ENCODE measurements at regions not wholly inside any gene's neighbourhood (a gene's known extent, or its start where the extent isn't known, plus 50 kb on each side); places are given as distances from the start of the nearest gene placed in this dataset.
"Not testable (repeated sequence)": the region's sequence is repeated elsewhere in the genome, so short reads cannot be mapped to it uniquely, and the experiment has no call there.

- Histone ChIP-seq H2AFZ (no peak overlapping the region), H3K36me3 (ENCODE audit: low read depth) (no peaks in the 10 kb centered on the region), H3K27ac (no peak overlapping the region), H3K4me3 (no peak overlapping the region), H3K27me3 (ENCODE audit: insufficient read depth, low read depth) (peaks cover 66% of the 10 kb centered on the region), H3F3A (ENCODE audit: insufficient read depth, low read depth) (no peaks in the 10 kb centered on the region), H4K20me1 (ENCODE audit: insufficient read depth) (no peaks in the 10 kb centered on the region), H3K4me1 (replicated peaks; ENCODE audit: insufficient read depth) (no peaks in the 10 kb centered on the region), H3K9me2 (ENCODE audit: insufficient read depth) (no peaks in the 10 kb centered on the region), H3K4me2 (no peak overlapping the region), H3K9me3 (ENCODE audit: insufficient read depth, low read depth) (no peaks in the 10 kb centered on the region), H3K79me2 (ENCODE audit: low read depth) (no peaks in the 10 kb centered on the region)
- POLR2A ChIA-PET (ENCODE audit: unreplicated experiment) = no interaction called here
- TF ChIP-seq EZH2 (IDR thresholded peaks at IDR 0.05; ENCODE audit: low read depth) (no peak), CTCF (conservative IDR thresholded peaks at IDR 0.05) (no peak)
- CTCF ChIA-PET = no interaction called here
- intact Hi-C loops (cut with micrococcal nuclease; ENCODE audit: unreplicated experiment) = no loop called here
- BruUV-seq (replicated peaks) = no TSS peak
- DNase-seq = no peak
Measured at GRCh38 chr16:86277221-86277620, 233.1 kb upstream of the FOXF1 start.

GRCh38 chr16:86277859-86278258 lies 232.5 kb upstream of the FOXF1 start:
- DNase-seq; H3K9me2 ChIP-seq (ENCODE audit: insufficient read depth); intact Hi-C loops (cut with micrococcal nuclease; ENCODE audit: unreplicated experiment); H2AFZ ChIP-seq; BruUV-seq (replicated peaks); H3K9me3 ChIP-seq (ENCODE audit: insufficient read depth, low read depth); H3K36me3 ChIP-seq (ENCODE audit: low read depth); POLR2A ChIA-PET (ENCODE audit: unreplicated experiment); H3K27ac ChIP-seq; H3K4me3 ChIP-seq; H3K4me1 ChIP-seq (replicated peaks; ENCODE audit: insufficient read depth); H3K79me2 ChIP-seq (ENCODE audit: low read depth); H3K4me2 ChIP-seq; CTCF ChIA-PET; H3F3A ChIP-seq (ENCODE audit: insufficient read depth, low read depth); H4K20me1 ChIP-seq (ENCODE audit: insufficient read depth): not testable (repeated sequence)
- H3K27me3 ChIP-seq (ENCODE audit: insufficient read depth, low read depth) = peaks cover 71% of the 10 kb centered on the region

- POLR2A ChIA-PET (ENCODE audit: unreplicated experiment) = no interaction called here
- intact Hi-C loops (cut with micrococcal nuclease; ENCODE audit: unreplicated experiment) = no loop called here
- Histone ChIP-seq H3K4me2 (no peak overlapping the region), H3K27ac (no peak overlapping the region), H2AFZ (no peak overlapping the region), H3K27me3 (ENCODE audit: insufficient read depth, low read depth) (peaks cover 86% of the 10 kb centered on the region), H3K36me3 (ENCODE audit: low read depth) (no peaks in the 10 kb centered on the region), H3K79me2 (ENCODE audit: low read depth) (no peaks in the 10 kb centered on the region), H3K9me2 (ENCODE audit: insufficient read depth) (no peaks in the 10 kb centered on the region), H3K4me3 (no peak overlapping the region), H3F3A (ENCODE audit: insufficient read depth, low read depth) (no peaks in the 10 kb centered on the region), H4K20me1 (ENCODE audit: insufficient read depth) (no peaks in the 10 kb centered on the region), H3K9me3 (ENCODE audit: insufficient read depth, low read depth) (no peaks in the 10 kb centered on the region), H3K4me1 (replicated peaks; ENCODE audit: insufficient read depth) (no peaks in the 10 kb centered on the region)
- DNase-seq = no peak
- TF ChIP-seq EZH2 (IDR thresholded peaks at IDR 0.05; ENCODE audit: low read depth) (no peak), CTCF (conservative IDR thresholded peaks at IDR 0.05) (no peak)
- CTCF ChIA-PET = no interaction called here
- BruUV-seq (replicated peaks) = no TSS peak
Measured at GRCh38 chr16:86281421-86281820, 228.9 kb upstream of the FOXF1 start.

GRCh38 chr16:86283944-86284343 lies 226.4 kb upstream of the FOXF1 start:
- no peaks in the 10 kb centered on the region for H3K4me1 ChIP-seq (replicated peaks; ENCODE audit: insufficient read depth)
- intact Hi-C loops (cut with micrococcal nuclease; ENCODE audit: unreplicated experiment) = no loop called here
- BruUV-seq (replicated peaks) = no TSS peak

More at GRCh38 chr16:86283944-86284343, 226.4 kb upstream of the FOXF1 start:
- Histone ChIP-seq H3K27me3 (ENCODE audit: insufficient read depth, low read depth) (peaks cover 87% of the 10 kb centered on the region), H3K79me2 (ENCODE audit: low read depth) (no peaks in the 10 kb centered on the region), H3K4me3 (no peak overlapping the region), H3K27ac (no peak overlapping the region), H3K4me2 (no peak overlapping the region), H3K9me3 (ENCODE audit: insufficient read depth, low read depth) (no peaks in the 10 kb centered on the region), H3F3A (ENCODE audit: insufficient read depth, low read depth) (no peaks in the 10 kb centered on the region), H3K9me2 (ENCODE audit: insufficient read depth) (no peaks in the 10 kb centered on the region), H3K36me3 (ENCODE audit: low read depth) (no peaks in the 10 kb centered on the region), H4K20me1 (ENCODE audit: insufficient read depth) (no peaks in the 10 kb centered on the region), H2AFZ (no peak overlapping the region)
- CTCF ChIA-PET = no interaction called here
- POLR2A ChIA-PET (ENCODE audit: unreplicated experiment) = no interaction called here
- TF ChIP-seq CTCF (conservative IDR thresholded peaks at IDR 0.05) (no peak), EZH2 (IDR thresholded peaks at IDR 0.05; ENCODE audit: low read depth) (no peak)
- no peak for DNase-seq

All from PC-9 (cell line).